SH-SY5Y (cell line): ENCODE measurements at regions not wholly inside any gene's neighbourhood (a gene's known extent, or its start where the extent isn't known, plus 50 kb on each side); places are given as distances from the start of the nearest gene placed in this dataset.

ENCODE experiments used
- GATA2 ChIP-seq: IDR thresholded peaks from 2 replicates; pipeline ENCODE4 v1.6.1; 2011; ENCODE audit warnings: mild to moderate bottlenecking, low read depth, low read length
- GATA3 ChIP-seq: IDR thresholded peaks from 2 replicates; pipeline ENCODE4 v1.6.1; 2011; ENCODE audit warnings: low read depth, mild to moderate bottlenecking, low read length, moderate library complexity

DNA sequence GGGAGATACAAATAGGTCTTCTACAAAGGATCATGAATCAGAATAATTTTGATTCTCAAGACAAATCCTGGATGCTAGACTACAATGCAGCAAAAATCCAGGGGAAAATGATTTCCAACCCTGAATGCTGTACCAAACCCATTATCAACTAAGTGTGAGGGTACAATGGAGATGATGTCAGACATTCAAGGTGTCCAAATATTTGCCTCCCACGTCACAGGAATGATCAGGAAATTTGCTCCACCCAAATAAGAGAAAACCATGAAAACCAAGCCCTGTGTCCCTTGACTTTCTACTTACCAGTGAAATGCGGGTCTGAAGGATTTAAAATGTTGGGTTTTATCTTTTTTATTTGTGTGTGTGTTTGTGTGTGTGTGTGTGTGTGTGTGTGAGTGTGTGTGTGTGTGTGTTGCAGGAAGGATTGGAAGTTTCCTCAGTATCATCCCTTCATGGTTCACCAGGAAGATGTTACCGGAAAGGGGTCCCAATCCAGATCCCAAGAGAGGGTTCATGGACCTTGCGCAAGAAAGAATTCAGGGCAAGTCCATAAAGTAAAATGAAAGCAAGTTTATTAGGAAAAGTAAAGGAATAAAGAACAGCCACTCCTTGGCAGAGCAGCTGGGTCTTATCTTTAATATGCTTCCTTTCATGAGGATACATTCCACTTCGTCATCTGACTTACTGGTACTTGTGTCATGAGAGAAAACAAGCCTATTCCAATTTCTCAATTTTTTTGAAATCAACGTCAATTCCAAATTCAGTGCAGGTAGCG is 61.1 kb upstream of the ID2 start:
- TF ChIP-seq GATA3, result no peak
- no peak for TF ChIP-seq GATA2
